ENCODE measurements at regions not wholly inside any gene's neighbourhood (a gene's known extent, or its start where the extent isn't known, plus 50 kb on each side); places are given as distances from the start of the nearest gene placed in this dataset.

GRCh38 chr10:118116715-118117449, 70.1 kb upstream of the RAB11FIP2 start:
- no peak for TF ChIP-seq ZFX (IDR thresholded peaks at IDR 0.05)
- no peak for TF ChIP-seq CTCF (conservative IDR thresholded peaks at IDR 0.05)
- no peak overlapping the region for H3K27ac ChIP-seq

DNA sequence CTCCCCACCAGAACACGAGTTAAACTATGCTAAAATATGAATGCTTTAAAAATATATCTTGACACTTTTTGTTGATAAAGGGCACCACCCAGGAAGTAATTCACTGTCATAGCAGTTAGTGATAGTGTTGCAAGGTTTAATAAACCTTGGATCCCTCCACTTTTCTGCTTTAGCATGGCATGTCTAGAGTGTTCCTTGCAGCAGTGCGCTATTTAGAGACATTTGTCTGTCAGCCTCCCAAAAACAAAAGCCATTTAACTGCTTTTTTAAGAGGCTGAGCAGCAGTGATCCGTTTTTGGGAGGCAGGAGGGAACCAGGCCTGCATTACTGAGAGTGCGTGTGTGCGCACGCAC, 69.6 kb upstream of the RAB11FIP2 start:
- TF ChIP-seq CTCF (conservative IDR thresholded peaks at IDR 0.05) (no peak), ZFX (IDR thresholded peaks at IDR 0.05) (no peak)
- H3K27ac ChIP-seq, result no peak overlapping the region

- TF ChIP-seq CTCF (conservative IDR thresholded peaks at IDR 0.05) (no peak), ZFX (IDR thresholded peaks at IDR 0.05) (no peak)
- H3K27ac ChIP-seq, result no peak overlapping the region
Observed at GRCh38 chr10:118115701-118116100, 69.0 kb upstream of the RAB11FIP2 start.

DNA sequence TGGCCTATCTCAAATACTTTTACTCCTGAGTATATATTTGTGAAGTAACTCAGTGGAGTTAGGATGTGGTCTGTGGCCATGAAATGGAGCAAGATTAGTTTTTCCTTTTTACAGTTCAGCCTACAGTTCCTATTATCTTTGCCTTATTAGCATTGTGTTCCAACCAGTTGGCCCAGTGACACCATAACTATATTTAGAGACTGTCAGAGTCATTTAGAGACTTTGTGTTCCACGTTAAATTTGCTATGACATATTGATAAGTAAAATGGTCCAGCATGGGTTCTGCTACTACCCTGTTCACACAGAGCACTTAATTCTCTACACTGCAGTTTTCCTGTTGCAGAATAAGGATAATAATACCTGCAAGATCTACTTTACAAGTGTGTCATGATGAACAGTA, 68.3 kb upstream of the RAB11FIP2 start:
- TF ChIP-seq CTCF (conservative IDR thresholded peaks at IDR 0.05) (no peak), ZFX (IDR thresholded peaks at IDR 0.05) (no peak)
- H3K27ac ChIP-seq, result no peak overlapping the region

DNA sequence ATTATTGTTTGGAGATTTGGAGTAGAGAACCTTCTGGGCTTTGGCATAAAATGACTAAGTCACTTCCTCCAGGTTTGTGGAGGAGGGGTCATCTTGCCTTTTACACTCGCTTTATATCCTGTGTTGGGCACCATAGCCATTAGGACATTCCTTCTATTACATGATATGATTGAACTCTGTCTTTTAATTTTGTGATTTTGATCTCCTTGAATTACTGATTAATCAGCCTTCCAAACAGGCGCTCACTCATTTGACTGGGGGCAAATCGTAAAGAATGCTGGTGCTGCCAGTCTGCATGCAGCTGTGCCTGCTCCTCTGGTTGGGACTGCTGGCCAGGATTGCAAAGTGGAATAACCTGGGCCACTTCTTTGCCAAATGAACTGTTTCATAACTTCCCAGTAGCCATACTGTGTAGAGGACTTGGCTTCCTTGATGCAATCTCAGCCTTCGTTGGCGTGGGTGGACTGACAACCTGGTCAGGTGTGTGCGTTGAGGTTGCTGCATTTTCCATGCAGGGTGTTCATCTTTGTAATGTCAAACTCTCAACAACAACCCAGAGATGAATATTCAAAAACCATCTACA, 65.9 kb upstream of the RAB11FIP2 start:
- no peak overlapping the region for H3K27ac ChIP-seq
- TF ChIP-seq ZFX (IDR thresholded peaks at IDR 0.05), result no peak
- no peak for TF ChIP-seq CTCF (conservative IDR thresholded peaks at IDR 0.05)

DNA sequence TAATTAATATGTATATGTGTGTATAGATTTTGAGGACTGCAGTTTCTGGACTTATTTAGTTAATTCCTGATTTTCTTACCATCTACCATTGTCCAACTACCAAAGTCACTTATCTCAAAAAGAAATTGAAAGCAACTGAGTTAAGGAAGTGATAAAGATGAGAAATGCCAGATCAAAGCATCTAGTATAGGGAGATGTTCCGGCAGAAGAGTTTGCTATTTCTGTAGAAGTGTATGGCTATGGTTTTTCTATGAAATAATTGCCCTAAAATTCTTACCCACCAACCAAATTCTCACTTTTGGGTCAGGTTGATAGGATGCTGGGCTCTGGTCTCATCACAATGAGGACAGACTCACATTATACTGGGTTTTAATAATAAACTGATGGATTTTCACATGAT, 64.0 kb upstream of the RAB11FIP2 start:
- TF ChIP-seq CTCF (conservative IDR thresholded peaks at IDR 0.05), result no peak
- no peak overlapping the region for H3K27ac ChIP-seq

DNA sequence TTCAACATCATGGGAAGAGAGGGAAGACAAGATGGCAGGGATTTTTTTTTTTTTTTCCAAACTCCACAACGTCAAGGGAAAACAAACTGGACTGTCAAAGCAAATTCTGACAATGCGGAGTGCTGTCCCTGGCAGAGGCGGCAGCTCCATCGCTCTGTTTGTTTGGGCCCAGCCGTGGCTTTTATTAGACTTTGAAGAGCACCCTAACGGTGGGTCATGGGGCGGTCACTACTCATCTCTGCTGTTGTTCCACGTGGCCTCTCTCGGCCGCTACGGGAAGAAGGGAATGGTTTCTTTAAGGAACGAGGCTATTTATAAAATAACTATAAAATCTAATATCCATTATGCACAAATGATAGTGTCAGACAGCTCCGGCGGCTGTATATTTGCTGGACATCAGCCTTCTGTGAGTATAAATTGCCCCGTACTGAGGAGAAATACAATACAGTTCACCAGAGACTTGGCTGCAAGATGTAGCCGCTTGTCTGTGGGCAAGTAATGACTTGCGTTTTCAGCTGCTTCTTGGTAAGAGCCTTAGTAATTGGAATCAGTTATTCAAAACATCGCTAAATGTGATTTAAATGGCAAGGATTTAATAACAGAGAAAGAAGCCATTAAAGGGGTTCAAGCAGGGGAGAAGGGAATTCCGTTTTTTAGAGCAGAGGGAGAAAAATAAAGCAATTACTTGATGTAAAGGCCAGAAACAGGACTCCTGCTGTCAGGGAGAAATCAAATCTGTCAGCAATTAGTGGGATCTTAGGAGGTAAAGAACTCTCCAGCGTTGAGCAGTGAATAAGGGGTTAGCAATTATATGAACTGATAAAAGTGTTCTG, 61.7 kb upstream of the RAB11FIP2 start:
- TF ChIP-seq ZFX (IDR thresholded peaks at IDR 0.05) (no peak), CTCF (conservative IDR thresholded peaks at IDR 0.05) (no peak)
- no peak overlapping the region for H3K27ac ChIP-seq
